ENCODE measurements at regions not wholly inside any gene's neighbourhood (a gene's known extent, or its start where the extent isn't known, plus 50 kb on each side); places are given as distances from the start of the nearest gene placed in this dataset.

GRCh38 chr2:34029073-34029472 lies 430.0 kb upstream of the FAM98A start:
- TF ChIP-seq CTCF (IDR thresholded peaks at IDR 0.05), result no peak
- no peak for TF ChIP-seq USF2 (IDR thresholded peaks at IDR 0.05; ENCODE audit: borderline replicate concordance, low read depth, low read length)
- TF ChIP-seq POLR2AphosphoS5 (IDR thresholded peaks at IDR 0.05; ENCODE audit: low read depth, low read length), result no peak

Measured in SK-N-SH (cell line).